MG63 (cell line): ENCODE measurements at regions not wholly inside any gene's neighbourhood (a gene's known extent, or its start where the extent isn't known, plus 50 kb on each side); places are given as distances from the start of the nearest gene placed in this dataset.

Experiments used
- DNase-seq: peaks from one replicate; pipeline ENCODE4 v3.0.0-alpha.2; 2020
- H3K27me3 ChIP-seq: fragments of 250-450 bp; sonication (Bioruptor Pico); 2 replicates; pipeline ENCODE4 v1.5.1; 2020; ENCODE audit warnings: mild to moderate bottlenecking, moderate library complexity
- H3K36me3 ChIP-seq: fragments of 250-450 bp; sonication (Bioruptor Pico); 2 replicates; pipeline ENCODE4 v1.5.1; 2020; ENCODE audit warnings: mild to moderate bottlenecking, moderate library complexity
- H3K4me3 ChIP-seq: fragments of 250-450 bp; sonication (Bioruptor Pico); 2 replicates; pipeline ENCODE4 v1.5.1; 2020; ENCODE audit warnings: mild to moderate bottlenecking, moderate library complexity
- H3K9me3 ChIP-seq: fragments of 250-450 bp; sonication (Bioruptor Pico); 2 replicates; pipeline ENCODE4 v1.5.1; 2020; ENCODE audit warnings: mild to moderate bottlenecking, moderate library complexity

DNA sequence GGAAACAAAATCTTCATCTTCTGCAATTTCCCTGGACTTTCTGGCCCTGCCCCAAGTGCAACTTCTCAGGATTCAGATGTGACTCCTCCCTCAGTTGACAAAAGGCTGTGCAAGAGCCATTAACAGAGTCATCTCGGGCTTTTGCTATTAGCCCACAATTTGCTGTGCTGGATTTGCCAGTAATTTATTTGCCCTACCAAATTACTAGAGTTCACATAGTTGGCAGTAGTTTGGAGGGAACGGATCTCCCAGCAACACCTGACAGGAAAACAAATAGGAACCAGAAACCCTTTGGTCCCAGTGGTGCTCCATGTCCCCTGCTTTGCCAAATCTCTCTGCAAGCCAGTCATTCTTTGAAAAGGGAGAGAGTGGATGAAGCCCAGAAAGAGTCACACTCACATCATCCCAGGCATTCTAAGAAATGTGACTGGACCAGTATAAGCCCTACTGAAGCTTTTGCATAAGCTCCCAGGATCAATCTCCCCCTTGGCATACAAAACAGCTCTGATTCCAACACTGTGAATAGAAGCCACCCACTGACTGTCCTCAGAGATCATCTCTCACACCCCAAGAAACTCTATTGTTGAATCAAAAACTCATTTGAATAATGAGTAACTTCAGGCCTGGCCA lies 350.1 kb upstream of the NBEA start:
- Histone ChIP-seq H3K36me3 (no peaks in the 10 kb centered on the region), H3K27me3 (no peaks in the 10 kb centered on the region), H3K9me3 (peaks cover 5% of the 10 kb centered on the region; the same call in 1 of the 2 replicates), H3K4me3 (no peak overlapping the region)
- no peak for DNase-seq

DNA sequence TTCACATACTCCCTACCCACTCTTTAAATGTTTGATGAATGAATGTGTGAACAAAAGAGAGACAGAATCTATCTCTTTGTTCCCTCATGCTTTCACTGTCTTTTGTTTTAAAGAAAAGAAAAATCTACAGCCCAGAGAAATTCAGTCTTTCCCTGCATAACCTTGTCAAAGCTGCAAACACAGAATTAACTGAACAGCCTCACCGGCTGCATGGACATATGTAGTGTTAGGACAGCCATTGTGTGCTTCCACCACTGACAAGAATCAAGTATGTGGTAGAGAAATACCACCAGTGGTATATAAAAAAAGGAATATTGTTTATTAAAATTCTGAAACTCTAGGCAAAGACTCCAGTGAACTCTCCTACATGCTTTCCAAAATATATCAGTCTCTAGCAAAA lies 348.4 kb upstream of the NBEA start:
- H3K36me3 ChIP-seq = no peaks in the 10 kb centered on the region
- H3K4me3 ChIP-seq = no peak overlapping the region
- no peak for DNase-seq
- no peaks in the 10 kb centered on the region for H3K27me3 ChIP-seq
- peaks cover 5% of the 10 kb centered on the region; the same call in 1 of the 2 replicates for H3K9me3 ChIP-seq

DNA sequence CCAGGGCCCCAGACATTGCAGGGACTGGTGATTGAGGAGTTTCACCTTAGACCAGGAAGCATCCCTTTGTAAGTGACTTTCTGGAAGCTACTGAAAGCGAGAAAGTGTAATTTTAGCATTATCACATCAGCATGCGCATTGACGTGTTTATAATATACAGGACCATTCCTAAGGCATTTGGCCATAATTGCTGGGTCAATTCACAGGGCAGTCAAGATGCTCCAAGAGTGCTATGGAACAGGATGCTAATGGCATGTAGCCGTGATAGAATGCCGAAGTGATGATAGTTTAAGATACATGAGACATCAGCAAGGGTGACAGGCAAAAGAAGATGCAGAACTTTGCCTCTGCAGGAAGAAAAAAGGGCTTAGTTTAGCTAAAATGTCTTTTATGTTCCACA lies 347.6 kb upstream of the NBEA start:
- H3K9me3 ChIP-seq = peaks cover 5% of the 10 kb centered on the region; the same call in 1 of the 2 replicates
- no peak overlapping the region for H3K4me3 ChIP-seq
- H3K27me3 ChIP-seq = no peaks in the 10 kb centered on the region
- DNase-seq = no peak
- H3K36me3 ChIP-seq = no peaks in the 10 kb centered on the region

DNA sequence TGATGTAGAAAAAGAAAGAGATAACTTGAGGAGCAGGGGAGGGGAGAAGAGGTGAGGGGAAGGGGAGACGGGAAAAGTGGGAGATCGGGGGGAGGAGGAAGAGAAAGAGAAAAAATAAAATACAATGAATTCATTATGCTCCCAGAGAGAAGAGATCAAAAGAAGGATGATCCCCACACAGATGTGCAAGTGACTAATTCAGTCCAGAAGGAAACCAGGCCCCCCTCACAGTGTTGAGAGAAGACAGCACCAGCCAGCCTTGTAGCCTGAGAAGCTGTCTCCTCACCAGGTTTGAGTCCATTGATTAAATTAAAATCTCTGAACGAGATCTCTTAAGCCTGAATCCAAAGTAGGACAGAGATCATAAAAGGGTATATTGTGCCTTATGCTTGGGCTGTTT lies 333.7 kb upstream of the NBEA start:
- Histone ChIP-seq H3K9me3 (no peaks in the 10 kb centered on the region), H3K36me3 (no peaks in the 10 kb centered on the region), H3K27me3 (no peaks in the 10 kb centered on the region), H3K4me3 (no peak overlapping the region)
- DNase-seq = no peak

DNA sequence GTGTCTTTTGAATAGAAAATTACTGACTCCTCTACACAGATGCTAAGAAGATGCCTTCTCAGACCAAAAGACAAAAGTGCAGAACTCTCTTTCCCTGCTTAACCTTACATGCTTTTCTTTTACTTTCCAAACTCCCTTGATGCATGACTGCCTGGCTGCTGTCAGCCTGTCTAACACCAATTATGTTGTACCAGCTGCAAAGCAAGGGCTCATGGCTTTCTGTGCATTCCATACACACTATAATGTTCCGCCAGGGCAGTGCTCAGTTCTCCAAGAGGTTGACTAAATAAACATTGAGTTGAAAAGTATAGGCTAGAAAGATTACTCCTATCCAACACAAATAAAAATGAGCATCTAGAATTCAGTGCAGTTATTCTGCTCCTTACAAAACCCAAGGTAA lies 330.4 kb upstream of the NBEA start:
- Histone ChIP-seq H3K9me3 (no peaks in the 10 kb centered on the region), H3K4me3 (no peak overlapping the region), H3K36me3 (no peaks in the 10 kb centered on the region), H3K27me3 (no peaks in the 10 kb centered on the region)
- DNase-seq = no peak

DNA sequence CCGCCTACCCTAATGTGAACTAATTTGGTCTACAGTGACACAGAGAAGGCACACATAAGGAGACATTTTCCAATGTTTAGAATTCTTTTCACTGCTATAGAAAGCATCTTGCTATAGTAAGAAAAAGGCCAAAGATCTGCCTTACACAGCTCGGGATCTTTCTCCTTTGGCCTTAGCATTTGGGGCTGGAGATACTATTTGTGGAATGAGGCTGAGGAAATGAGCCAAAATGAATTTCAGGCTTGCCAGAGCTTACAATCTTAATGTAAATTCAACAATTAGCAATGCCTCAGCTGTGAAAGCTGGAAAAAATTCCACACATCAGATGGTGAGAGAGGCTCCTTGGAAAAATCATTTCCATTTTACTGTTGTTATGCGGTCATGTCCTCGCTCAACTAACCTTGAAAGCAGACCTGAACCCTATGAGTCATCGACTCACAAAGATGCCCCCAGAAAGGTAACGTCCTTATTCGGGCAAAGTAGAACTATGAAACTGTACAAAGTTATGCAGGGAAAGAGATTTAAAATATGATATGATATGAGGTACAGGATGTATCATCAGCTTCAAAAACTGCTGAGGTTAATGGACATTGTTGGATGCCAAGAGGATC lies 324.5 kb upstream of the NBEA start:
- Histone ChIP-seq H3K27me3 (no peaks in the 10 kb centered on the region), H3K4me3 (no peak overlapping the region), H3K9me3 (no peaks in the 10 kb centered on the region), H3K36me3 (no peaks in the 10 kb centered on the region)
- DNase-seq = no peak

DNA sequence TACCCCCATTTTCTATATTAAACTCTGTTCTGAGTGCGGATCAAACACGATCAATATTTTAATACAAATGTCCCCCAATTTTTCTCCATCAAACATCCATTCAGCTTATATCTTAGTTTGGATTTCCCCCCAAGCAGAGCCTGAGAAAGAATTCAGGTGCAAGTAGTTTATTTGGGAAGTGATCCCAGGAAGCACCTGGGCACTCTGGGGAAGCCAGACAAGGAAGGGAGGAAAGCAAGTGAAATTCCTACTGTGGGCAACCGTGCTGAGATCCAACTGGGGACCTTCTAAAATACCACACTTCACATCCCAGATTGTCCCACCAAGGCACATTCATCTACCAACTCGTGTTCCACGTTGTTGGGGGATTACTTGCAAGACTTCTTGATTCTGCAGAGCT lies 323.4 kb upstream of the NBEA start:
- Histone ChIP-seq H3K4me3 (no peak overlapping the region), H3K9me3 (no peaks in the 10 kb centered on the region), H3K27me3 (no peaks in the 10 kb centered on the region), H3K36me3 (no peaks in the 10 kb centered on the region)
- DNase-seq = no peak

DNA sequence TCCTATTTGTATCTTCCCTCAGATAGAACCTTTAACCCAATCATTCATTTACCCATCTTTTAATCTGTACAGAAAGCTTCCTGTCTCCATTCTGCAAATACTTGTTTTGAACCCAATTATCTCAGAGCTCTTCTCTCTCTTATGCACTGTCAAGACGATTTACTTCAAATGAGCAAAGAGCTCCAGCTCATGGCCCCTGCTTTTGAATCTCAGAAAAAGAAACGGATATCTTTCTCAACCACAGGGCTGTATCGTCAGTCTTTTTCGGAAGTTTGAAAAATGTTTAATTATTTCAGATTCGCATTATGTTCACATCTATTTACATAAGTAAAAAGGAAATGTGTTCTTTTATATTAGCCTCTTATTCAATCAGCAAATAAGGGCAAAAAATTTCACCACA lies 322.7 kb upstream of the NBEA start:
- H3K9me3 ChIP-seq = no peaks in the 10 kb centered on the region
- no peak overlapping the region for H3K4me3 ChIP-seq
- no peaks in the 10 kb centered on the region for H3K27me3 ChIP-seq
- DNase-seq = no peak
- no peaks in the 10 kb centered on the region for H3K36me3 ChIP-seq

DNA sequence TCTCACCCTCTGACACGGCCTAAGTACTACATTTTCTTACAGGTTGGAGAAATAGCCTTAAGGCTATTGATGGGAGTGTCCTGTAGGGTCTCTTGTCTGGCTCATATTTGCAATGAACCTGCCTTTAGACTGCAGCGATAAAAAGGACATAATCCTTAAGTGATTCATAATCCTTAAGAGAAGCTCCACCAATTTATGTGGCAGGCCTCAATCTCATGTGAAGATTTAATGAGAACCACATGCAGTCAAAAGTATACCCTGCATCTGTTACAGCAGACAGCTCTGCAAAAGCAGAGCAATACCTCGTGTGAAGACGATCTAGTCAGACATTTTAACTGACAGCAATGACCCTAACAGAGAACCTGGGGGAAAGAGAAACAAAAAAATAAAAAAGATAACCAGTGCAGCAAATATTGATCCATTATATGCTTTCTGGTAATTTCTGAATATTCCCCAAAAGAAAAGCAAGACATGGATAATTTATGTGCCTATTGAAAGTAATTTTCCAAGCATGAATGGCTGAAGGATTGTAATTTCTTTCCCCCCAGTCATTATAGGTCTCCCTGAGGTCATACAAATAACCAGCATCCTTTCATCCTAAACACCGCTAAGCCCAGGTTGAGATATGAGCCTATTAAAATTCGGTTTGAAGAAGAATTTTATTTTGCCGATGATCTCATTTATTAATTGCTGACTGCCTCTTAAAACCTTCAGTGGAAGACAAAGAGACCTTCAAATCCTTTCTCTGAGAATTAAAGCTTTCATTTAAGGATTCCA lies 321.8 kb upstream of the NBEA start:
- DNase-seq = no peak
- H3K36me3 ChIP-seq = no peaks in the 10 kb centered on the region
- H3K9me3 ChIP-seq = no peaks in the 10 kb centered on the region
- no peak overlapping the region for H3K4me3 ChIP-seq
- no peaks in the 10 kb centered on the region for H3K27me3 ChIP-seq

DNA sequence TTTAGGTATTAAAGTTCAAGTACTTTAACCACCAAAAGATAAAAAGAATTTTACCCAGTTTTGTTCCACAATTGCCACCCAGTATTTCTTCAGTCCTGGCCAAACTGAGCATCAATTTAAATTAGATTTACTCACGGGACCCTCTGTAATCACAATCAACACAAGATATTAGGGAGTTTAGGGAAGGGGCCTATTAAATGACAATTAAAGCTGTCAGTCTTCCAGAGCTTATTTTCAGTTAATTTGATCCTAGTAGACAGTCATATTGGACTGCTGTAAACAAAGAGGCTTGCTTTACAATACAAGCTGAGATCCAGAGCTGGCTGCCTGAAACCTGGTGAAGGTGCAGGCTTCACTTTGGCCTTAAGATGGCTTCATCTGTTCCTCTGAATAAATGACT lies 321.2 kb upstream of the NBEA start:
- Histone ChIP-seq H3K36me3 (no peaks in the 10 kb centered on the region), H3K9me3 (no peaks in the 10 kb centered on the region), H3K4me3 (no peak overlapping the region), H3K27me3 (no peaks in the 10 kb centered on the region)
- no peak for DNase-seq

DNA sequence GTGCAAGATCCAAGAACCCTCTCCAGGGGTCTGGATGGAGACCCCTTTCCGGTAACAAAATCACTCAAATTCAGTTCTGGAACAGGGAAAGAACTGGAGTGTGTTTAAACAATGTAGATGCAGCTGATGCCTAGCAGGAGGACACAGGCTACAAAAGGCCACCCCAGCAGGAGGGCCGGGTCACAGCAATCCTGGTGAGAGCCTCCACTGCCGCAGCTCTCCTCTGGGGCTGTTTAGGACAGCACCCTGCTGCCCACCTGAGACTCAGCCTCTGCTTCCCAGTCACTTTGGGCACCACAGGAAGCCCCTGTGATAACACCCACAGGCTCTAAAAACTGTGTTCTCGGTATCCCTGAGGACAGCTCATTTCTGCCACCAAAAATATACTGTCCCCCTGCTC lies 318.7 kb upstream of the NBEA start:
- H3K9me3 ChIP-seq = no peaks in the 10 kb centered on the region
- DNase-seq = no peak
- no peak overlapping the region for H3K4me3 ChIP-seq
- no peaks in the 10 kb centered on the region for H3K27me3 ChIP-seq
- no peaks in the 10 kb centered on the region for H3K36me3 ChIP-seq

DNA sequence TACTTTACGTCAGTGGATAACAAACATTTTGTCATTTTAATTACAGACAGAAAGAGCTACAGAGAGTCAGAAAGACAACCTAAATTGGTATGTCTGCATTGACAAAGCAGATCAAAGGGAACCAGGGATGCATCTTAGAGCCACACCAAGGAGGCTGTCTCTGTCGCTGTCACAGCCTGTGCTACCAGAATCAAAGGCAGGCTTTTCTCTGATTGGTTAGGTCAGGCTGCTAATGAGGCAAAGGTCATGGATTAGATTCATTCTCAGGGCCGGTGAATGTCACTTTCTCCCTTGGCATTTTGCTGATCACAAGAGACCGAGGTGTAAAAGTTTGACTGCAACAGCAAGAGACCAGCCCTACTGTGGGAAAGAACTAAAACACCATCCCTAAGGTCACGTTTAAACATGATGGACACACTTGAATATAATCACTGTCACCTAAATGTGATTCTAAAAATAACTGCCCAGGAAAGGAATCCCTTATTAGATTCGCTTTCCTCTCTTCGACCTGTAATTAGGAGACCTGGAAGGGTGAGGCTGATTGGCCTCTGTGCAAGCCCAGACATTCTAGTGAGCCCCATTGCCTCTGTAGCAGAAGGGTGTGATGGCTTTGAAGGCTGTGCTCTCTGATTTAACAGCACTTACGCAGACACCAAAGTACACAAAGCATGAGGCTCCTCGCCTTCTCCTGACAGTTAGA lies 314.4 kb upstream of the NBEA start:
- no peaks in the 10 kb centered on the region for H3K36me3 ChIP-seq
- DNase-seq = no peak
- H3K9me3 ChIP-seq = no peaks in the 10 kb centered on the region
- no peaks in the 10 kb centered on the region for H3K27me3 ChIP-seq
- no peak overlapping the region for H3K4me3 ChIP-seq

DNA sequence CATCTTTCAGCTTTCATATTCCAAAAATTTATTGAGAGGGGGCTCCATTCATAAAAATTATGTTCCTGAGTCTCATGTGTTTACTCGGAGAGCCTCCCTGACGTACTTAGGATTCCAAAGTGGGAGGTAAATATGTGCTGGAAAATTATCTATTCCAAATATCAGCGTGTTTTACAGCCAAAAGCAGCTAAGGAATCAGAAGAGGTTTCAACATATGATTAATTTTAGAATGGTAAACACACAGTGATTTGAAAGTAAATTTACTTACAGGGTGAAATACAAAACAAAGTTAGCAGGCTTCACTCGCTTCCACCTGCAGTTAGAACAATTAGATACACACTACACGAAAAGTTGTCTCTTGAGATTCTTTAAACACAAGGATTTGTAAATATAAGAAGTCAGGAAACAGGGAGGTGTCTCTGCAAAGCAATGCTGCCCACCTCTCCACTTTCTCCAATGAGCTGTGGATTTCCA lies 313.8 kb upstream of the NBEA start:
- Histone ChIP-seq H3K27me3 (no peaks in the 10 kb centered on the region), H3K36me3 (no peaks in the 10 kb centered on the region), H3K4me3 (no peak overlapping the region), H3K9me3 (no peaks in the 10 kb centered on the region)
- DNase-seq = no peak

DNA sequence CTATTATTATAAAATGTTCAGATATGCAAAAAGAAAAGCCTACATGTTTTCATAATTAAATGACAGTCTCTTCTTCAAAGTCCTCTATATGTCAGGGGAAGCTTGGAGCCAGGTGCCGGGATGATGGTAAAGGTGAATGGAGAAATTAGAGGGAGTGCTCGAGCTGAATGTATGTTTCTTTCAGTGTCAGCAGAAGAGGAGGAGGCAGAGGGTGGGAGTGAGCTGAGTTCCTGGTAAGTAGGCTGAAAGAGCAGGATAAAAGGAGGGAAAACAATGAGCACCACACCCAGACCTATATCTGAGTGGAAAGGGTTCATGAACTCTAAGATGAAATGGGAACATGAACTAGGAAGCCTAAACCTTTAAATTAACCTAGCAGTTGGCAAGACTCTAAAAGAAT lies 307.6 kb upstream of the NBEA start:
- Histone ChIP-seq H3K27me3 (no peaks in the 10 kb centered on the region; the same call in 1 of the 2 replicates), H3K36me3 (no peaks in the 10 kb centered on the region), H3K9me3 (no peaks in the 10 kb centered on the region), H3K4me3 (no peak overlapping the region)
- no peak for DNase-seq

DNA sequence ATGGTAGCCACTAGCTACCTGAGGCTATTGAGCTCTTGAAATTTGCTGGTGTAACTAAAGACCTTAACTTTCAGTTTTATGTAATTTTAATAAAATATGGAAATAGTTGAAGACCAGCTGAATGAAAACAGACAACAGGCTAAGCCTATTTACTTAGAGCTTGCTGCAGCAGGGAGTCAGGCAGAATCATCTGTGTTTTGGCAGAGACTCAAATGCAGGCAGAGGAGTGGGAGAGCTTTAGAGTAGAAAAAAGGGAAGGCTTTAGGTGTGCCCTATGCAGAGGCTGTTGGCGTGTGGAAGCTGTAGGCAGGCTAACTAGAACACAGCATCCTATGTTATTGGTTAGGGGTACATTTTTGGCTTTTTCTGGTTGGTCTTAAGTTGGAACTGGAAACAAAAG lies 304.9 kb upstream of the NBEA start:
- Histone ChIP-seq H3K4me3 (no peak overlapping the region), H3K36me3 (no peaks in the 10 kb centered on the region), H3K27me3 (no peaks in the 10 kb centered on the region; the same call in 1 of the 2 replicates), H3K9me3 (no peaks in the 10 kb centered on the region)
- DNase-seq = no peak

DNA sequence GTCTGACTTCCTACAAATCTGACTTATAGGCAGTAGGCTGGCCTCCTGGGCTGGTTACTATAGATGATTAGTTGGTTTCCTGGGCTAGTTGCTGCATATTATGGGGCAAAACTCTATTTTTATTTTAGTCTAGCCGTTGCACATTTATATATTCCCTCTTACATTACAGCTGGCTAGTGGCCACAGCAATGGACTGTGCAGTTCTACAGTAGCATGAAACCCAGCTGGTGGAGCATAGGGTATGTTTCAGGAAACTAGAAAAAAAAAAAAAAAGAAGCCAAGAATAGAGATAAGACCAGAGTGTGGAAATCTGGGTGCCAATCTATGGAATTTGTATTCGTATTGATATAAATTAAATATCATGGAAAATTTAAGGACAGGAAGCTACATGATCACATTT lies 304.4 kb upstream of the NBEA start:
- no peaks in the 10 kb centered on the region; the same call in 1 of the 2 replicates for H3K27me3 ChIP-seq
- no peak overlapping the region for H3K4me3 ChIP-seq
- H3K36me3 ChIP-seq = no peaks in the 10 kb centered on the region
- DNase-seq = no peak
- no peaks in the 10 kb centered on the region for H3K9me3 ChIP-seq

DNA sequence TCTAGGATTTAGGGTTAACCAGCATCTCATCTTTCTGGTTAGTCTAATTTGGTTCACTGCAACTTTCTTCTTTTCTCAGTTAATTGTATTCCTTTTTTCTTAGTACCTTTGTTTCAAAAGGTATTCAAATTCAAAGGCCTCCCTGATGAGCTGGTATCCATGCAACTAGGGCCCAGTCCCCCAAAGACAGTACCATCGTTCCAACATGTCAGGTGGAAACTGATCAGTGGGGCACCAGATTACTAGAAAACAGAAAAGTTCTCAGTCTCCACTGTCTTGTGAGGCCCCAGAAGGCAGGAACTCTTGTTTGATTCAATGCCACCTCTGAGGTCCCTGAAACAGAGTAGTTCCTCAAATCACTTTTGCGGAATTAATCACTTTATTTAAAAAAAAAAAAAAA lies 303.2 kb upstream of the NBEA start:
- H3K27me3 ChIP-seq = no peaks in the 10 kb centered on the region; the same call in 1 of the 2 replicates
- no peaks in the 10 kb centered on the region for H3K36me3 ChIP-seq
- H3K4me3 ChIP-seq = no peak overlapping the region
- no peak for DNase-seq
- H3K9me3 ChIP-seq = no peaks in the 10 kb centered on the region
